OCI-LY3 (cell line): ENCODE measurements at regions not wholly inside any gene's neighbourhood (a gene's known extent, or its start where the extent isn't known, plus 50 kb on each side); places are given as distances from the start of the nearest gene placed in this dataset.

Experiments
- H2AFZ ChIP-seq: fragments of 200-600, 300-600 bp; shearing (Covaris generic); 2 replicates; pipeline ENCODE4 v1.6.0; 2014; ENCODE audit warnings: antibody characterized with exemption, low read depth, low read length
- H3K27ac ChIP-seq: fragments of 200-600, 300-600 bp; sonication (generic); 2 replicates; pipeline ENCODE4 v1.5.1; 2014; ENCODE audit warnings: mild to moderate bottlenecking, low read length, moderate library complexity, mixed read lengths
- H3K27me3 ChIP-seq: fragments of 200-600, 300-600 bp; sonication (generic); 2 replicates; pipeline ENCODE4 v1.6.1; 2014; ENCODE audit warnings: low read depth, low read length, mixed read lengths
- H3K36me3 ChIP-seq: fragments of 200-600, 300-600 bp; sonication (generic); replicated peaks from 2 replicates; pipeline ENCODE3; 2014; ENCODE audit warnings: low read depth, low read length, mixed read lengths
- H3K4me1 ChIP-seq: fragments of 300-600, 200-600 bp; sonication (generic); 2 replicates; pipeline ENCODE4 v1.6.1; 2014; ENCODE audit warnings: low read length, mixed read lengths
- H3K4me2 ChIP-seq: fragments of 200-600, 300-600 bp; sonication (generic); 2 replicates; pipeline ENCODE4 v1.6.1; 2014; ENCODE audit warnings: low read length, mixed read lengths
- H3K4me3 ChIP-seq: fragments of 300-600, 200-600 bp; sonication (generic); 2 replicates; pipeline ENCODE4 v1.5.1; 2014; ENCODE audit warnings: antibody characterized with exemption, mild to moderate bottlenecking, low read length, moderate library complexity
- H3K79me2 ChIP-seq: fragments of 300-600, 200-600 bp; shearing (Covaris generic); 2 replicates; pipeline ENCODE4 v1.6.1; 2014; ENCODE audit warnings: mild to moderate bottlenecking, low read length, mixed read lengths
- H3K9ac ChIP-seq: fragments of 300-600, 200-600 bp; shearing (Covaris generic); 2 replicates; pipeline ENCODE4 v1.6.0; 2014; ENCODE audit warnings: mild to moderate bottlenecking, low read length, moderate library complexity
- H3K9me3 ChIP-seq: fragments of 200-600, 300-600 bp; shearing (Covaris generic); 2 replicates; pipeline ENCODE4 v1.6.1; 2014; ENCODE audit warnings: low read length, mixed read lengths; ENCODE audit not compliant: insufficient read depth
- H4K20me1 ChIP-seq: fragments of 200-600, 300-600 bp; sonication (generic); 2 replicates; pipeline ENCODE4 v1.6.1; 2016; ENCODE audit warnings: low read length, mixed read lengths; ENCODE audit not compliant: insufficient read depth
- CTCF ChIP-seq: fragments of 200-600, 300-600 bp; sonication (generic); IDR thresholded peaks from 2 replicates; pipeline ENCODE4 v1.5.1; 2014; ENCODE audit warnings: antibody characterized with exemption, low read length, low read depth
- EZH2phosphoT487 ChIP-seq: fragments of 200-600 bp; shearing (Covaris generic); IDR thresholded peaks from 2 replicates; pipeline ENCODE4 v1.6.1; 2018; ENCODE audit warnings: antibody characterized with exemption, mixed run types, low read depth

GRCh38 chrX:124804962-124805361 is 458.6 kb downstream of the SH2D1A start:
- Histone ChIP-seq H3K9ac (no peak overlapping the region), H3K9me3 (no peaks in the 10 kb centered on the region), H2AFZ (no peak overlapping the region), H3K4me2 (no peak overlapping the region), H3K36me3 (no peaks in the 10 kb centered on the region), H3K4me1 (no peaks in the 10 kb centered on the region), H3K4me3 (no peak overlapping the region), H3K27me3 (no peaks in the 10 kb centered on the region), H3K27ac (no peak overlapping the region), H4K20me1 (no peaks in the 10 kb centered on the region), H3K79me2 (no peaks in the 10 kb centered on the region)
- no peak for TF ChIP-seq CTCF
- TF ChIP-seq EZH2phosphoT487 = no peak

- H3K4me2 ChIP-seq = no peak overlapping the region
- no peaks in the 10 kb centered on the region for H3K27me3 ChIP-seq
- H4K20me1 ChIP-seq = no peaks in the 10 kb centered on the region
- no peak overlapping the region for H3K9ac ChIP-seq
- no peaks in the 10 kb centered on the region for H3K4me1 ChIP-seq
- H3K9me3 ChIP-seq = no peaks in the 10 kb centered on the region
- no peaks in the 10 kb centered on the region for H3K36me3 ChIP-seq
- H3K4me3 ChIP-seq = no peak overlapping the region
- H3K79me2 ChIP-seq = no peaks in the 10 kb centered on the region
- H3K27ac ChIP-seq = no peak overlapping the region
- H2AFZ ChIP-seq = no peak overlapping the region
- TF ChIP-seq EZH2phosphoT487 = no peak
- TF ChIP-seq CTCF = no peak
These were observed 459.1 kb downstream of the SH2D1A start for GRCh38 chrX:124805486-124805885.

GRCh38 chrX:124814106-124814505 is 467.7 kb downstream of the SH2D1A start:
- Histone ChIP-seq H3K9ac (no peak overlapping the region), H3K27ac (no peak overlapping the region), H3K27me3 (no peaks in the 10 kb centered on the region), H3K4me1 (no peaks in the 10 kb centered on the region), H2AFZ (no peak overlapping the region), H3K4me3 (no peak overlapping the region), H3K79me2 (no peaks in the 10 kb centered on the region), H4K20me1 (no peaks in the 10 kb centered on the region), H3K4me2 (no peak overlapping the region), H3K9me3 (no peaks in the 10 kb centered on the region), H3K36me3 (no peaks in the 10 kb centered on the region)
- TF ChIP-seq EZH2phosphoT487 = no peak
- TF ChIP-seq CTCF = no peak

GRCh38 chrX:124818033-124818432 is 471.7 kb downstream of the SH2D1A start:
- H3K36me3 ChIP-seq = no peaks in the 10 kb centered on the region
- no peaks in the 10 kb centered on the region for H4K20me1 ChIP-seq
- no peak overlapping the region for H3K4me3 ChIP-seq
- H3K27ac ChIP-seq = no peak overlapping the region
- no peaks in the 10 kb centered on the region for H3K9me3 ChIP-seq
- no peak overlapping the region for H3K9ac ChIP-seq
- no peaks in the 10 kb centered on the region for H3K27me3 ChIP-seq
- H2AFZ ChIP-seq = no peak overlapping the region
- TF ChIP-seq EZH2phosphoT487 = no peak
- no peak for TF ChIP-seq CTCF
- H3K4me2 ChIP-seq = no peak overlapping the region
- H3K4me1 ChIP-seq = no peaks in the 10 kb centered on the region
- H3K79me2 ChIP-seq = no peaks in the 10 kb centered on the region
